ENCODE measurements at regions not wholly inside any gene's neighbourhood (a gene's known extent, or its start where the extent isn't known, plus 50 kb on each side); places are given as distances from the start of the nearest gene placed in this dataset.

DNA sequence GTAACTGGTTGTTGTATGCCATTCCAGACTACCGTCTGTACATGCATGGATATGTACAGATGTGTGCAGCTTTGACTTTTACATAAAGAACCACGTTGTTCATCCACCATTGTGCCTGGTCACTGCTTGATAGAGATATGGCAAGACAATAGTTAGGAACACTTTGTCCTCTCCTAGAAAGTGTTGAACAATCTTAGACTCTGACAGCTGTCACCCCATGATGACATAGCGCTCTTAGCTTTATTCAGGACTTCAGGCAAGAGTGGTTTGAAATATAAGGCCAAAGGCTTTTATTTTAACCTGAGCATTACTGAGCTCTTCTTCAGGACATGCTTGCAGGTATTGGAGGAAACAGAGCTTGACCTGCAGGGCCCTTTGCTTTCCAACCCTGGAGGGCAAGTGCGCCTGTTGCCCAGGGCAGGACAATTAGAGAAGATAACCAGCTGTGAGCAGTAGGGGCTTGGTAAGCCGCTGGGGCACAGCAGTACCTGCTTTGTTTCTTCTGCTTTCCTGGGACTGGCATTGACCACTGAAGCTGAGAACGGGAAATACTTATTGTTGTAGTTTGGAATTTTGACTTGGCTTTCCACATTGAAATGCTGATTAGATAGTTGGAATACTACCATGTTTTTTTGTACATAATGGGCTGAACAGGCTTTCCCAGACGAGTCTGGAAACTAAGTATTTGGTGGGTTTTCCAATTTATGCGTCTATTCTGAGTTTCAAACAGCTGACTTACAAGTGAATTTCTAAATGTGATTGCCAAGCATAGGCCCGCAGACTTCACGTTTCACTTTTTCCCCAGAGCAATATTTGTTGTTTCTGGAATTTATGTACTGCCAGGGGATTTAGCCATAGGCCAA, 51.1 kb downstream of the GARRE1 start:
- DNase-seq (ENCODE audit: low spot score) = no peak

DNA sequence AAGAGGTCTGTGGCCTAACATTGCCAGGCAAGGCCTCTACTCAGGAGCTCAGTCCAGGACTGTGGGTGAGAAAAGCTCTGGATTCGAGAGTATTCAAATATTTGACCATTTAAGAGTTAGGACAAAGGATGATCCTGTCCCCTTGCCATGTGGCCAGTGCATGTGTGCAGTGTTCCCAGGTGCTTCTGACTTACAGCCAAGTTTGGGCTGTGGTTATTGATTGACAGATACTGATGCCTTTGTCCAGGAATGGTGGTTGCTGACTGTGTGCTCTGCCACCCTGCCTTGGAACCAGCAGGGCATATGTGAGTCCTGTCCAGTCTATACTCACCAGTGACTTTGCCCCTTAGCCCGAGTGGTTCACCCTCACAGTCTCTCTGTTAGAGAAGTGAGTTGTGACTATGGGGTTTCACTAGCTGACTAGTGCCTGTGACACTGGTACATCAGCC, 51.9 kb downstream of the GARRE1 start:
- DNase-seq (ENCODE audit: low spot score) = no peak

DNA sequence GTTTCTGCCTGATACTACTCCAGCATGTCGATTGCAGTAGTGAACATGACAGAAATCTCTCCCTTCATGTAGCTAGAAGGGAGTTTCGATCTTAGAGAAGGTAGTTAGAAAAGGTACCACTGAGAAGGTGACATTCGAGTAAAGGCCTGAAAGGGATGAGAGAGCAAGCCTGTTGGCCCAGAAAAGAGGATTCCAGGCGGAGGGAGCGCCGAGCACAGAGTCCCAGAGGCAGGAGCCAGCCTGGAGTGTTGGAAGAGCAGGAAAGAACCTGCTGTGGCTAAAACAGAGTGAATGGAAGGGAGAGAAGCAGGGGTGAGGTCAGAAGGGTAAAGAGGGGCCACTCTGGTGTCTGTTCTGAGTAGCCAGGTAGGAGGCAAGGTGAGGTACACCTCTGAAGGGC, 52.5 kb downstream of the GARRE1 start:
- DNase-seq (ENCODE audit: low spot score) = no peak

DNA sequence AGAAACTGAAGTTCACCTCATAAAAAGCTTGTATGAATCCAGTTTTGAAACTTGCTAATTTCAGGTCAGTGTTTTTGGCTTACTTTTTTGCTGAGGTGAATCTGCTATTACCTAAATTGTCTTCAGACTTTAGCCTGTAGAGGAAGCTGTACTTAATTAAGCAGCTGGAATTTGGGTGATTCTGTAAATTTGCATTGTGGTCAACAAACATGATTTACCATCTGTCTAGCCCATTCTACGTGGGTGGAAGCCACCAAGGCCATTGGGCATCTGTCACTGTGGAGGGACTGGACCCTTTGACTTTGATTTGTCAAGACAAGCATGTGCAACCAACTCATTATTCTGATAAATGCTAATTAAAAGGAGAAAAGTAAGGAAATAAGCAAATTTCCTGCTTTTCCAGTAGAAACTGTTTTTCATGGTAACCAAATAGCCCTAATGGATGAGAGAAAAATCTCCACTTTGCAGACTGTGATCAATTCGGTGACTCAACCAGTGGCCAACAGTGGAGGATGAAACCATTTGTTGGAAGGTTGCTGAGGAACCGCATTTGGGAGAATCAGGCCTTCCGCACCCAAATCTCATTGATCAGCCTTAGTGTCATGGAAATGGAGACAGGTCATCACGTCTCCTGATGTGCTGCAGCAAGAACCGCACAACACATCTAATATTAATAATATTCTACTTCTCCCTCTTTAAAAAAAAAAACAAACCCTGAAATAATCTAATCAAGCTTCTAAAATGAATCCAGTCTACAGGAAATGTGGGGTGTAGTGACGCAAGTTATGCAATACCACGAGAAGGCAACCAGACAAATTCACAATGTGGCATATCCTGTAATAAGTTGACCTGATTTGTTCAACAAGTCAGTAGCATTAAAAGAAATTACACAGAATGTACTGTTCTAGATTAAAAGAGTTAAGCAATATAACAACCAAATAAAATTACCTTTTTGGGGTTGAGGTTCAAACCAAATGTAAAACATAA, 54.3 kb downstream of the GARRE1 start:
- no peak for DNase-seq (ENCODE audit: low spot score)

DNA sequence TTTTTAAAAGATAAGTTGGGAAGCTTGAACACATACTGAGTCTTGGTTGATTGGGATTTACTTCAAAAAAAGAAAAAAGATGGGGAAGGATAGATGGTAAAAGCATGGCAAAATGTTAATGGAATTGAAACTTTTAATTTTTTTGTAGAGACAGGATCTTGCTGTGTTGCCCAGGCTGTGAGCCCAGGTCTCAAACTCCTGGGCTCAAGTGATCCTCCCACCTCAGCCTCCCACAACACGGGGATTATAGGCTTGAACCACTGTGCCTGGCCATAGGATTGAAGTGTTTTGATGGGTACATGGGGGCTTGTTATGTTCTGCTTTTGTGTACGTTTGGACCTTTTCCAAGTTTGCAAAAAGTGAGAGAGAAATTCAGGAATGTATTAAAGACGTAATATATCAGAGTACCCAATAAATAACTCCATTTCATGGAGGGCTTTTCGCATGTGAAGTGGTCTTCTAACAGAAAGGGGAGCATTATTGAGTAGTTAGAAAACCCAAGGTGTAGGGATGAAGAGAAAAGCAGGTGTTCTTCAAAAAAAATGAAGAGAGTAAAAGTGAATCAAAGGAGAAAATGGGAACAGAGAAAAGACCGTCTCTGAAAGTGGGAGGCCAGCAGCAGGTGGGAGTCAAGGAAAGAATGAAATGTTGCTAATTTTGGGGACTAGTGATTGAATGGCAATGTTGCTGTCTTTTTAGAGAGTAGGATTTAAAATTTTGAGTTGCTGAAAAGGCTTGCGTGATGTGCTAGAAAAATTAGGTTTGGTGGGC, 55.2 kb downstream of the GARRE1 start:
- peak; percentile 20 for DNase-seq (ENCODE audit: low spot score)

DNA sequence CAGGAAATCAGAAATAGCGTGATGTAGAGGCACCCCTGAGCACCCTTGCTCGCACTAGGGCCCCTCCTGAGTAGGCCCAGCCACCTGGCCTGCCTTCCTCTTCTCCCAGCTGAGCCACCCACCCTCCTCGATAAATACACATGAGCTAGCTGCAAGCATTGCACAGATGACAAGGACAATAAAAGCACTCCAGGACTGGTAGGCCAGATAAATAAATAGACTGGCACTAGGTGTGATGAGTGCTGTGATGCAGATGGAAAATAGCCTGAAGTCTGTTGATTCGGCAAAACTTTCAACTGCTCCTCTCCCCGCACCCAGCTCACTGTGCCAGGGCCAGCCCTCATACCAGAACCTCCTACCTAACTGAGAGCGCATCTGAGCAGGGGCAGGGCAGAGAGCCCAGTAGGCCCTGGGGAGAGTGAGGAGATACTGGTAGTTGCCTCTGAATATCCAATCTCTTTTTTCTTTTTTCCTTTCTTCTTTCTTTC, 54.5 kb upstream of the GPI start:
- DNase-seq (ENCODE audit: low spot score) = no peak

DNA sequence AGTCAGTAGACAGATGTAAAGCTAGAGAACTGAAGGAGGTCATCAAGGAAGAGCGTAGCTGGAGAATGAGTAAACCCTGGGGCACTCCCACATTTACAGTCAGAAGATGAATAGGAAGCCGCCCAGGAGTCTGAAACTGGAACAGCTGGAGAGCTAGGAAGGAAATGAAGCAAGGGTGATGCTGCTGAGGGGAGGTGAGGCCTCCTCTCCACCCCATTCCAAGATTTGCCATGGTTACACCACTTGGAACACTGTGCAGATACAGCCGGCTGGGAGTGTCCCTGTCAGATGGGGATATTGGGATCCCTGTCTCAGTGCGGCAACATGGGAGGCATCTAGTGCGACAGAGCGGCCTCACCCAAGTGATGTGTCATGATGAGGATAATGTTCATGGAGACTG, 51.8 kb upstream of the GPI start:
- DNase-seq (ENCODE audit: low spot score) = no peak

DNA sequence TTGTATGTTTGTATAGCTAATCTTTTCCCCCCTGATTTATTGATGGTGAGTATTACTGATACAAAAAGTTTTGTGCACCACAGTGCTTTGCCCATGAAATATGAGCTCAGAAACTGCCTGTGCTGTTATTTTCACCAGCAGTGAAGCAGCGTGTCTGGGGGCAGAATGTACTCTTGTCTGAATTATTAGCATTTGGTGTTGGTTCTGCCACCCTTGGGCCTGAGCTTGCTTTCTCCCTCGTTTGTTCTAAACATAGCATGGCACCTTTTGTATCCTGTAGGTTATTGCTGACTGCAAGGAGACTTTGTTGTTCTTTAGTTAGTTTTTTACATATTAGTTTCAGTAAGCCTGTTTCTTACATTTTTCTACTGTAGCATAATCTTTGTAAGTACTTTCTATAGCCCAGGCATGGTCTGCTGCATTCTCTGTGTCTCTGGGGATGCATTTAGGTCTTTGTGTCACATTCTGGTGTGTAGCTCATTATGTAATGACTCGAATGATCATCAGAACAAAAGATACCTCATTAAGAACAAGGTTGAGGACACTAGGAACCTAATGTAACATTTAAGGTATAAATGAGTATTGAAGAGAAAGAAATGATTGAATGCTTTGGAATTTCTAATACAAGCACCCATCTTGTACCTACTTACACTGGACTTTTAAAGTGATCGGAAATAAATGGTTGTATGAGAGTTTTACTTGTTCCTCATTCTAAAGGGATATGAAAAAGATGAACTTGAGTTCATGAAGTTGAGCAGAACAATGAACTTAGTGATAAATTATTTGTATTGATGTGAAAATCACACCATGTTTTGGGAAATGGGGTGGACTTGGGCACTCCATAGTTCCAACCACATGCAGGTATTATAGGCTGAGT, 50.3 kb upstream of the GPI start:
- DNase-seq (ENCODE audit: low spot score) = no peak
